T-helper 1 cell treated with Interleukin-12 subunit alpha and Interleukin-12 subunit beta and Interleukin-4 antibody, amounts not matched to agents 30 ng/mL and 1 ng/mL, for 36 hours (primary cell): ENCODE measurements at regions not wholly inside any gene's neighbourhood (a gene's known extent, or its start where the extent isn't known, plus 50 kb on each side); places are given as distances from the start of the nearest gene placed in this dataset.

Experiments
- intact Hi-C: fragments of 100-400 bp; cut with micrococcal nuclease; formaldehyde crosslinking; loops from one replicate; pipeline ENCODE4 v1.15.1; 2024

DNA sequence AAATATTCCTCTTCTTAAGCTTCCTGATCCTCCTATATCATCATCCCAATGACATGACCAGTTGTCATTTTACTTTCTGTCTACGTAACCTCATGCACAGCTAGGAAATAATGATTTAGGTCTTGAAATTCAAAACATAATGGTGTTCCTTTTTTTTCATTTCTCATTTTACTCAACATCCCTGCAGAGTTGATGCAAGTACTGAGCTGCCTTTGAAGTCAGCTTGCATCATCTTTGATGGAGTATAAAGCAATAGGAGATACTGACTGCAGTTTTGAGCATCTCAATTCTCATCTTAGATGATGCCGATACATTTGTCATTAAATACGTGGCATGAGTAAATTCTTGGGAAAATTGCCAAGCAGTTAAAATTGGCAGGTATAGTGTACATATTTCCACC, 346.1 kb downstream of the ZIC1 start:
- intact Hi-C loops: no loop called here

DNA sequence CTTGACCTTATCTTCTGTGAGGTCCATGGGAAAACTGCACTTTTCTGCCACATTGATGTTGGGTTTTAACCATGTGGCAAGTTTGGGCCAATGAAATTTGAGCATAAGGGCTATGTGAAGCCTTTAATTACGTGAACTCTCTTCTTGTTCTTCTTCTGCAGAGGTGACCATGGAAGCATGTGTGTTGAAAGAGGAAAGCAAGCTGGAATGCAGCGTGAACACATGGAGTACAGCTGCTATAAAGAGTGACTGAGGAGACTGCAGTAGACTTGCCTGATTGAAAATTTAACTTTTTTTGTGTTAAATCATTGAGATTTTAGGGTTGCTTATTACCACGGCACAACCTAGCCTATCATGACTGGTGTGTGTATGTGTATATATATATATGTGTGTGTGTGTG, 347.3 kb downstream of the ZIC1 start:
- intact Hi-C loops: no loop called here

DNA sequence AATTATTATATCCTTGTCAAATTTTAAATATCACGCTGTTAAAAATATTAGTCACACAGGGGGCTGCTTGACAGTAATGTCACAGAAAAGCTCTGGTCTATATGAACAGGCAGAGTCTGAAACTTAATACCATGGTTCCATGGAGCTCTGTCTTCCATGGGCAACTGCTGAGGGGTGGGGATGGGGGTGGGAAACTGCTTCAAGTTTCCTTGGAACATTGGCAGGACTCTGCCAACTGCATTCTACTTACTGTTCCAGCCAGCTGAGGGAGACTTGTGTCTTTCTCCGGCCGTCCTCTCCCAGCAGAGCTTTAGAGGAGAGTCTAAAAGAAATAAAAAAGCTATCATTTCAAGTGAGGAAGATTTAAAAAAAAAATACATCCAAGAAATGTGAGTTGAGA, 348.7 kb downstream of the ZIC1 start:
- intact Hi-C loops: no loop called here

DNA sequence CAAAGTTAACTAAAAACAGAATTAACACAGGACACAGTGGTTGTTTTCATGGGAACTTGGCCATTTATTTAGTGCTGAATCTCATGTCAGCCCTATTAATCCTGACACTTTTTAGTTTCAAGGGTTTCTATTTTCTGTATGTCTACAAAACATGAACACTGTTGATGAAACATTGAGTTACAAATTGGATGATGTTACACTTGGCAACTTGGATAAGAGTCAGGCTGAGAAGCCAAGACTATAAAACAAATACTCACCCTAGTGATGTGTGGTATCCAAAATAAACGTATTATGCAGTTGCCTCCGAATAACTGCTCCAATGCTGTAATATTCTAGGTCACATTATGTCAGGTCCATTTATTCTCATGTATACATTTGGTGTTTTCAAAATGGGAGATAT, 349.6 kb downstream of the ZIC1 start:
- intact Hi-C loops: no loop called here

DNA sequence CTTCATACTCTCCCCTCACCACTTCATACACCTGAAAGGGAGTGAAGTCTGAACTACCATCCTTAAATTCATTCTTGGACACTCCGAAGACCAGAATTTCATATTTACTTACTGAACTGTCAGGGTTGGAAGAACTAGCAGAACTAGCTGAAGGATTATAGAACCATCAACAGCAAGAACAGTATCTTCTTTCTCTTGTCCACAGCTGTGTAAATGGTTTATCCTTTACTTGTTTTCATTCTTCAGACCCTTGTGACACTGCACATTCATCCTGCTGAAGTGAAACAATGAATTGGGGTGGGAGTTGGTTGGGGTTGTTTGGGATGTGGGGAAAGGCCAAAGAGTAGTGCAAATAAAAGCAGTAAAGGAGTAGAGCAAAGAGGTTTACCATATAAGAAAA, 350.9 kb downstream of the ZIC1 start:
- intact Hi-C loops: no loop called here

DNA sequence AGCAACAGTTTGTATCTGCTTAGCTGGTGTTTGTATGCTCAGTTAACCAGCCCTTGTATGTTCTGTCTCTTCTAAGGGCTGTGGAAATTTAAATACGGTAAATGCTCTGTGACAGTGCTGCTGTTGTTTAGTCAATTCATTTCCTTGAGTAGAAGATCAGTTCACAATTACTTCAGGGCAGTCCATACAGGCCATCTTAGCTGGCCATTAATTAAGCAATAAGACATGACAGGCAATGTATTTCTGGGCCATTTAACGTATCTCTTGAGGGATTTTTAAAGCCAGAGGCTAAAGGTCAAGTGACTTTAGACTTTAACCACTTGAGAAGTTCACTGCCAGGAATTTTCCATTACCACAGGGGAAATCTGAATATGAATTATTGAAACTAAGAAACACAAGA, 351.8 kb downstream of the ZIC1 start:
- intact Hi-C loops: no loop called here

DNA sequence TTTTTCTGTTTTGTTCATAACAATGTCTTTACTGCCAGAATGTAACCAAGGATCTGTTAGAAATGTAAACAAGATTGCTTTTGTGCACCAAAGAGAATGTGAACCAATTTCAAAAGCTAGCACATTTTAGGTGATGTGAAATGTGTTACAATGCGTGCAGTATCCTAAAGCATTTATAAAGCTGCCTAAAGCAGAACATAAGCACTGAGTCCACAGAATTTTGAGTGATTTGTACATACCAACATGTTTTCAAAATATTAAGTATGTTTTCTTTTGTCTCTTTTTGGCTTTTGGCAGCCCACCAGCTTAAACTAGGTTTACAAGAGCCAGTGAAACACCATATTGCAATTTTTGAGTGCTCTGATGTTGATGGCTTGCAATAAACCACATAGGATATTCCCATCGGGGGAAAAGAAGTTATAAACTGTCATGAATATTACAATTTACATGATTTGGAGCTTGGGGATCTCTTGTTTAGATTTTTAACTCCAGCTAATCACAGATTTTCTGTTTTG, 364.0 kb downstream of the ZIC1 start:
- intact Hi-C loops: no loop called here

DNA sequence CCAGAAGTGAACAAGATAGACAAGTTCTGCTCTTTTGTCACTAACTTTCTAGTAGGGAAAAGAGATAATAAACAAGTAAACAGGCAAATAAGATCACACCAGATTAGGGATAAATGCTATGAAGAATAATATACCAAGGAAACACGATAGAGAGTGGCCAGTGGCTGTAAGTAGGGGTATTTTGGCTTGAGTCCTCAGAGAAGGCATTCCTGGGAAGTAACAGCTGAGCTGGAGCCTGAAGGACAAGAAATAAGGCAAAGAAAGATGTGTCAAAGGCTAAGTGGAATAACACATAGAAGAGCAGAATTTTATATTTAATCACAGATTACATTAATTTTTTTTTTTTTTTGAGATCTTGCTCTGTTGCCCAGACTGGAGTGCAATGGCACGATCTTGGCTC, 366.2 kb downstream of the ZIC1 start:
- intact Hi-C loops: no loop called here

DNA sequence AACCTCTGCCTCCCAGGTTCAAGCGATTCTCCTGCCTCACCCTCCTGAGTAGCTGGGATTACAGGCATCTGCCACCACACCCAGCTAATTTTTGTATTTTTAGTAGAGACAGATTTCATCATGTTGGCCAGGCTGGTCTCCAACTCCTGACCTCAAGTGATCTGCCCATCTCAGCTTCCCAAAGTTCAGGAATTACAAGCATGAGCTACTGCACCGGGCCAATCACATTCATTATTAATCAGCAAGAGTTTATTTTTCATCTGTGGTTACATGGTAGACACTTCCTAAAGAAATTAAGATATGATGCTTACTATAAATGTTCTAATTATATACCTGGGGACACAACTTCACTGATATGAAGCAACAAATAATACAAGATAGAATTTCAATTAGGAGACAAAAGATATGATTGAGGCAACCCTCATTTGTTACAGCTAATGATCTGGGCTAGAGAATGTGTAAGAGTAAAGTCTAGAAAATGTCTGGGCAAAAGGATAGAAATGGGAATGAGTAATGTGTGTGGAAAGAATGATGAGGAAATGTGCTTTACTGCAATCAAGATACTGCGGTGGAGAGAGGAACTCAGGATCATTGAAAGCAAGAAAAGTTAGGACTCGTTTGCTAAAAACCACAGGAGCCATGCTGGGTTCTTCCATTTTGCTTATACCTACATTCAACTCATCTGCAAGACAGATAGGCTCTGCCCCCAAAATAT, 366.8 kb downstream of the ZIC1 start:
- intact Hi-C loops: no loop called here

DNA sequence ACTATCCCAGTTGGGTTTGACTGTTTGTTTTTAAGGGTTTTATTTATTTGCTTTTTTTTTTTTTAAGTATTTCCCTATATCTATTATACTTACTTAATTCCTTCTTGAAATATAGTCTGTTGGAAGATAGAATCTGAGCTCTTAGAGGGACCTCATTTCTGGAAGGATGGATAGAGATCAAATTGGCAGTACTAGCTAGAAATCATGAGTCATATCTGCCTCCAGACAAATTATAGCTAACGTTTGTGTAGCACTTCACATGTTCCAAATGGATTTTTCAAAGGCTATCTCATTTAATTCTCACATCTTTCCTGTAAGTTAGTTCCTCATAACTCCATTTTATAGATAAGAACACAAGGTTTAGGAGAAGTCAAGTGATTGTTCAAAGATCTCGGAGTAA, 384.7 kb downstream of the ZIC1 start:
- intact Hi-C loops: no loop called here

DNA sequence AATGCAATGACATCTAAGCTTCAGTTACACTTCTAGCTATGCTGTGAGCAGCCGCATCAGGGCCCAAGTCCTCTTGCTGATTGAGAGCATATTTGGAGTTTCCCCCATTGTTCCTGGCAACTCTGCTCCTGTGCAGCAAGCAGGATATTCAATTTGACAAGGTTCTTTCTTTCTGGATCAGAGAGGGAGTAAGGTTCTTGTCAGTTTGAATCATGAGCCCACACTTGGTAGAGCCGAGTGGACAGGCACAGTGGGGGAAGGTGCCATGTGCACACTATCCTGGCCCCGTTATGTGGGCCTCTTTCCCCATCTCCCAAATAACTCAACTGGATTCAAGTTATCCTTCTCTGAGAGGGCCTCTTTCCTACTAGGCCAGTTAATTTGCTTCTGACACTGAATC, 385.4 kb downstream of the ZIC1 start:
- intact Hi-C loops: no loop called here

DNA sequence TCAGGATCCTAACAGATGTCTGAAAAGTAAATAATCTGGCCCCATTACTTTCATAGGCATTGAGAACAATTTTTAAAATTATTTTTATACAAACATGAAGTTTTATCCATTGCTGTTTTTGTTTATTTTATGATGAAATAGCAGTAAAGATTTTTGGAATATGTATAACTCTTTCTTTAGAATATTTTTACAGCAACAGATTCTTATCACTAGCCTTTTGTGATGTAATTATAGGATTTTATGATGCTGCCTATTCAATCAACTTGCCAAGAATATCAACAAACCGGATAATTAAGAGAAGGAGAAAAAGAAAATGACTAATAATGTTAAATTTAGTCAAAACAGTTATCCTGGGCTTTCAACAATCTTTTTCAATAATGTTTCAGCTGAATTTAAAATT, 386.3 kb downstream of the ZIC1 start:
- intact Hi-C loops: no loop called here

DNA sequence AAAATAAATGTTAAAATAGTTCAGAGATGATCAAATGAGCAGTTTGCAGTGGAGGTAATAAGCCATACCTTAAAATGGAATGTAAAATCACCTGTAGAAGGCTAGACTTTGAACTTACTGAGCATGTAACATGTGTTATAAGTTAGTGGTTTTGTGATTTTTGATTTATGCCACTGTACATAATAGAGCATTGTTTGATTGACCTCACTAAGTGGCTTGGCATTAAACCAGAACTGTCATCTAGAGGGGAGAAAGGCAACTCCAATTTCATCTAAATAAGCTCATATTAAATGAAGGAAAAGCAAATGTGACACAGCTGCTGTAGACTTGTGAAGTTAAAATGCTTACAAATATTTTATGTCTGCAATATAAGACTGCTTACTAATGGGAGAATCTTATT, 387.9 kb downstream of the ZIC1 start:
- intact Hi-C loops: no loop called here

DNA sequence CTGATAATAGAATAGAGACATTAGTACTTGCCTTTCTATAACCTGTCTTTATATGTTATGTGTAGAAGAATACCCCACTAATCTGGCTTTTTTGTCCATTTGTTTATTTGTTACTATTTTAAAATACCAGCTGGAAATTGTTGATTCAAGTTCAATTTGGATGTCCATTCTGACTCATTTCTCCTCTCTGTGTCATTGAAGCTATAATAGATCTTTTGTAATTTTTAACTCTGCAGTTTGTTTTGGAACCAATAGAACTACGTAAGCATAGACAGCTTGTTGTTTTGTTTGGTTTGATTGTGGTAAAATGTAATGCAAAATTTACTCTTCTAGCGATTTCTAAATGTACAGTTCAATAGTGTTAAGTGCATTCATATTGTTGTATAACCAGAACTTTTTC, 390.4 kb downstream of the ZIC1 start:
- intact Hi-C loops: no loop called here

DNA sequence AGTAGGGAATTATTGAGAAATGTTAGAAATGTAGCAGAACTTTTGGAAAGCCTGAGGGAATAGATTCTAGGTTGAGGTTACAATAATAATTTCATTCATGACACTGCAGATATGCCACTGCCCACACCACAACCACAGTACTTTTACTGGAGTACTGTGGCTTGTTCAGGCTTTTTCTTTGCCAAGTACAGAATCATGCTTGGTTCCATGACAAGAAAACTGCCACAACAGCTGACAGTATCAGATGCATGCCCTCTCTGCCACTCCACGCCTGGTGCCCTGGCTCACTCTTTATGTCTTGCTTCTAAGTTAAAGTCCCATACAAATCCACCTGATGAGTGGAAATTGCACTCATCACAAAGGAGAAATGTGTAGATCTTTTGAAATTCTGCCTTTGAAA, 398.6 kb downstream of the ZIC1 start:
- intact Hi-C loops: no loop called here

DNA sequence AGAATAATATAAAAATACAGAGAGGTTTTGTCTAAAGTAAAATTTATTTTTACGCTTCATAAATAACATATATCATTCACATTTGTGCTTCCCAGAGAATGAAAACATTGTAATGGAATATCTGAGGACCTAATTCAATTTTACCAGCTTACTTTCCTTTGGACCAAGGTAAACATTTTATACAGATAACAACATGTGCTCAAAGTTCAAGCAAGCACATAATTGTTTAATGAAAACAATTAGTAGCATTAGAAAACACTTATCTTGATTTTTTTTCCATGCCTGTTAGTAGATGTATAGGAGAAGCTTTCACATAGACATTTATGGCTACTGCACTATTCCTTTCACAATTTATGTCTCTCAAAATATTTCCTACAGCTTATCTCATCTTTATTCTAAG, 400.0 kb downstream of the ZIC1 start:
- intact Hi-C loops: no loop called here

DNA sequence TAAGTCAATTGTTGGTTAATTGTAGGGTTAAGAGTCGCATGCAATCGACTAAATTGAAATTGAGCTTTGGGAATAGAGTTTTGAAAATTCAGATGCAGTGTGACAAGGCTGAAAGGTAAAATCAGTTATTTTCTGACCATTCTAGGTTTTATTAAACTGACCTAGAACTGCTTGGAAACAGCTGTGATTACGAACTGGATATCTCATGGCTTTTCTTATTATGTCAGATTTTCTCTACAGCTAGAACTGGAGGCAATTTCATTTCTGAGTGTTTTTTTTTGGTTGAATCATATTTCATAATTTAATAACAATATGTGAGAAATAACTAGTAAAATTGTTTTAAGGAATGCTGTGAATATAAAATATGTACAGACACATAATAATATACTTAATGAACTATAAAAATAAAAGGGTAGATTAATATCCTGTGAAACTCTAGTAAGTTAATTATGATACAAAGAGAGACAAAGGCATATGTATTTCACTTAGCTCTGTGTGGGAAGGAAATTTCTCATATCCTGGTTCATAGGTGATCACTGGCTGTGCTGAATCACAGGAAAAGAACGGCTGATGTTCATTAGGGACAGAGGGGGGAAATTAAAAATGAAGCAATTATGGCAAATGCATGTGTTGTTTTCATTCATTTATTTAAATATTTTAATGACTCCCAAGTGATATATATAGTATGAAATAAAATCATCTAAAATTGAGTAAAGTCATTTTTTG, 403.2 kb downstream of the ZIC1 start:
- intact Hi-C loops: no loop called here

DNA sequence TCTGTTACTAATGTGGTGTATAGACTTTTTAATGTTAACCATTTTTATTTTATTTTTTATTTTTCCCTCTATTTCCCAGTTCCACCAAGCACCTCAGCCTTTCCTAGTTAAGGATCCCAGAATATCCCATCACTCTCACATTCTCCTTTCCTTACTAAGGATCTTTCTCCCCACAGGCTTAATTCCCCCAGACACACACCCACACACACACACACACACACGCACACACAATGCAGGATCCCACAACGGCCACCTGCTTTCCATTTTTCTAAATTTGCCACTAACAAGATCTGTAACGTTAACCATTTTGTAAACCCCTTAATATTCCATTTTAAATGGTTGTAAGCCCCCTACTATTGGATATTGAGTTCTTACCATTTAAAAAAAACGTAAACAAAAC, 404.1 kb downstream of the ZIC1 start:
- intact Hi-C loops: no loop called here

DNA sequence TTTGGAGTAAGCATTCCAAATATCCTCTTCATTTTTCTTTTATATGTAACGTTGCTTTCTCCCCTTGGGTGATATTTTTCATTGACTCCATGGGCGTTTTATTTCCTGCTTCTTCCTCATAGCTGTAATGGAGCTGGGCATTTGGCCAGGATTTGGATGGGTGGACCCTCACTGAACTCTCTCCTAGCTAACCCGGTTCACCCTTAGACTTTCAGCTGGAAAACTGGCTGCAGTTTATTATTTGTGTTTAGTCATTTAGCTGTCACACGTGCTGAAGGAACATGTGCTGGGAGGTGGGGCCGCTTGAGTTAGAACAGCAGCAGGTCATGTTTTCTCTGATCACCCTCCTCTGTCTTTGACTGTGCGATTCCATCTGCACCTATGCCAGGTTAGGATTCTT, 407.6 kb downstream of the ZIC1 start:
- intact Hi-C loops: no loop called here

DNA sequence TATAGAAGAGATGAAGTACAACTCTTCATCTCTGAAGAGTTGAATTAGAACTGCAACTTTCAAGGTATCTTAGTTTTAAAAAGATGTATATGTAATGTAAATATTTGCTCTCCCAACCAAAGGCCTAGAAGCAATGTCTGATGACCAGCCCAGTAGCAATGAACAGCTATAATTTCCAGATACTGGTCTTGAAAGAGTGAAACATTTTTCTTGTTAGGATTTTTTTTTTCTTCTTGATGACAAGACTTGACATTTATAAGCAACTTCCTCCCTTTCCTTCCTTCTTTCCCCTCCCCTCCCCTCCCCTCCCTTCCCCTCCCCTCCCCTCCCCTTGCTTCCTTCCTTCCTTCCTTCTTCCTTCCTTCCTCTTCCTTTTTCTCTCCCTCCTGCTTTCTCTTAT, 423.4 kb downstream of the ZIC1 start:
- intact Hi-C loops: no loop called here

DNA sequence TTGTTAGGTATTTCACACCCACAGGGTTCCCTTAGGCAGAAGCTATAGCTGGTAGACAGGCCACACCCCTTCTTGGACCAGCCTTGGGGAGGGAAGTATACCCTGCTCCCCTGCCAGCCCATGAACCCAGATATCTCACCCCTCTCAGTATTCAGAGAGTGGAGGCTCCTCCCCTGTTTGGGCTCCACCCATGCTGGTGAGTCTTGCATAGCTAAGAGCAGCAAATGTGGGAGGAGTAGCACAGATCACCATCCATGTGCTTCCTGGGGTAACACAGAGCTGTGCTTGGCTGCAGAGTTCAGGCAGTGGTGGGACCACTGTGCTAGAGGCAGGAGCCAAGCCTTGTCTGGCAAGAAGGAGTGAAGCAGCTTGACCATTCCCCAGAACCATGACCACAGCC, 427.2 kb downstream of the ZIC1 start:
- intact Hi-C loops: no loop called here

DNA sequence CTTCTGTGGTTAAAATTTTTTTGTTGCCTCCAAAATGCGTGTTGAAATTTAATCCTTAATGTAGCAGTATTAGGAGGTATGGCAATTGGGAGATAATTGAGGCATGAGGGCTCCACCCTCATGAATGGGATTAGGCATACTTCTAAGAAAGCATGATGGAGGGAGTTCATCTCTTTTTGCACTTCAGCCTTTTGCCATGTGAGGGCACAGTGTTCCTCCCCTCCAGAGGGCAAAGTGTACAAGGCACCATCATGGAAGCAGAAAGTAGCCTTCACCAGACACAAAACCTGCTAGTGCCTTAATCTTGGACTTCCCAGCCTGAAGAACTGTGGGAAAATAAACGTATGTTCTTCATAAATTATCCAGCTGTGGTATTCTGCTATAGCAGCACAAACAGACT, 429.5 kb downstream of the ZIC1 start:
- intact Hi-C loops: no loop called here

DNA sequence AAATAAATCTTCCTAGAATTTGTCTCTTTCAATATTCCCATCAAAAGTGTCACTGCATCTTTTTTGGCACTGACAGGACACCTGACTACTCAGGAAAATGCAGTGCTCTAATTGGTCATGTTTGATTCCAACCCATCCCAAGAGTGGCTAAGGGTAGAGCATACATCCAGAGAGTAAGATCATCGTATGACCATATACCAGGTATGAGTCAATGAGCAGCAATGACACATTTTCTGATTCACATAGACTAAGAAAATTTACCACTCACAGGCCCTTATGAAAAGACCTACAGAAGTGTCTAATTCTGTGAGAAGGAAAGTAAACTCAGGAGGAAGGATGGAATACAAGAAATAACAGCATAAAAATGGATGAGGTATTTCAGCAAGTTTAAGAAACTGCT, 434.2 kb downstream of the ZIC1 start:
- intact Hi-C loops: no loop called here
